ENCODE measurements at regions not wholly inside any gene's neighbourhood (a gene's known extent, or its start where the extent isn't known, plus 50 kb on each side); places are given as distances from the start of the nearest gene placed in this dataset.

DNA sequence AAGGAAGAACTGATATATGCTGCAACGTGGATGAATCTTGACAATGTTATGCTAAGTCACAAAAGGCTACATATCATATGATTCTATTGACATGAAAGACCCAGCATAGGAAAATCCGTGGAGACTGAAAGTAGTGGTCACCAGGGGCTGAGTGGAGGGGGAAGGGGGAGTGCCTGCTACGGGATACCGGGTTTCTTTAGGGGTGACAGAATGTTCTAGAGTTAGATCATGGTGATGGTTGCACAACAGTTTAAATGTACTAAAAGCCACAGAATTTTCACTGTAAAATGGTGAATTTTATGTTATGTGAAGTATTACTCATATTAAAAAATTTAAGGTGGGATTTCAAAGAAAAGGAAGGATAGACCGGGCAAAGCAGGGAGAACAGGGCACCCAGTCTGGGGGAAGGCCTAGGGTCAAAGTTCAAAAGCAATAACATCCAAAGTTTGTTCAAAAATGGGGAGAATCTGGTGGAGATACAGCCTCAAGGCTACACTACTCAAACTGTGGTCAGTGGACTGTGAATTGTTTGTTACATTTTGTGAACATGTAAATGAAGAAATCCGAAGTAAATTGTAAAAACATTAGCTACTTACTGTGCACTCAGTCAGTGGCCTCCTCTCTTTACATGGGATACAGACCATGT lies 74.2 kb upstream of the FNDC3B start:
- no peaks in the 10 kb centered on the region for H3K36me3 ChIP-seq
- DNase-seq = no peak
- no peak overlapping the region for H3K4me3 ChIP-seq
- no peak overlapping the region for H3K27ac ChIP-seq
- H3K9me3 ChIP-seq = no peaks in the 10 kb centered on the region
- TF ChIP-seq, protein P1, sequence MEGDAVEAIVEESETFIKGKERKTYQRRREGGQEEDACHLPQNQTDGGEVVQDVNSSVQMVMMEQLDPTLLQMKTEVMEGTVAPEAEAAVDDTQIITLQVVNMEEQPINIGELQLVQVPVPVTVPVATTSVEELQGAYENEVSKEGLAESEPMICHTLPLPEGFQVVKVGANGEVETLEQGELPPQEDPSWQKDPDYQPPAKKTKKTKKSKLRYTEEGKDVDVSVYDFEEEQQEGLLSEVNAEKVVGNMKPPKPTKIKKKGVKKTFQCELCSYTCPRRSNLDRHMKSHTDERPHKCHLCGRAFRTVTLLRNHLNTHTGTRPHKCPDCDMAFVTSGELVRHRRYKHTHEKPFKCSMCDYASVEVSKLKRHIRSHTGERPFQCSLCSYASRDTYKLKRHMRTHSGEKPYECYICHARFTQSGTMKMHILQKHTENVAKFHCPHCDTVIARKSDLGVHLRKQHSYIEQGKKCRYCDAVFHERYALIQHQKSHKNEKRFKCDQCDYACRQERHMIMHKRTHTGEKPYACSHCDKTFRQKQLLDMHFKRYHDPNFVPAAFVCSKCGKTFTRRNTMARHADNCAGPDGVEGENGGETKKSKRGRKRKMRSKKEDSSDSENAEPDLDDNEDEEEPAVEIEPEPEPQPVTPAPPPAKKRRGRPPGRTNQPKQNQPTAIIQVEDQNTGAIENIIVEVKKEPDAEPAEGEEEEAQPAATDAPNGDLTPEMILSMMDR (IDR thresholded peaks at IDR 0.05) = no peak
- TF ChIP-seq POLR2A (IDR thresholded peaks at IDR 0.05) = no peak
- 78 to 85% methylated on average over 6 of the region's 6 CpGs for WGBS, 2 donors
- intact Hi-C loops (cut with DNase I) = no loop called here
- peaks cover 4 to 25% (median 11%) of the 10 kb centered on the region in 3 donors for H3K4me1 ChIP-seq
- H3K27me3 ChIP-seq = no peaks in the 10 kb centered on the region

DNA sequence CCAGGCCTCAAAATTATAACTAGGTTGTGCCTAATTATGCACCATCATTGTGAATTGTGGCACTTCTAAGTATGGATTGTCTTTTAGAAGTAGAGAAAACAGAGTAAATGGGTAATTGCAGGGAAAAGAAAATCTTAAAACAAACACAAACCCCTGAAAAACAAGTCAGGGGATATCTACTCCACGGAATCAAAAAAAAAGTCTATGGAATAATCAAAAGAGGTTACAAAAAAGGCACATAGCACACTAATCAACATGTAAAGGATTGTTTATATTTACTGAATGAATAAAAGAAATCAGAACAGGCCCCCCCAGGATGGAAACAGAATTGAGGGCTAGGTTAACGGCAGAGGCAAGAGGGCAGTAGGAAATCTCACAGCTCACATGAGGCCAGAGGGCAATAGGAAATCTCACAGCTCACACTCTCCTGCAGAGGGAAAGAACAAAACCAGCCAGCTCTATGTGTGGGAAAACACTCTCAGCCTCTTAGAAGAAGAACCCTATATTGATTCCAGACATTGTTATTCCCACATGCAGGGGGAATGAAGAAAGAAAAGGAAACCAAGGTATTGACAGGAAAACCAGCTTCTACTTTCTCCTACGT lies 72.7 kb upstream of the FNDC3B start:
- H3K27me3 ChIP-seq = no peaks in the 10 kb centered on the region
- peak overlapping the region in 2 of 4 donors; percentile 48 to 69 for H3K27ac ChIP-seq
- no peak for TF ChIP-seq POLR2A (IDR thresholded peaks at IDR 0.05)
- TF ChIP-seq, protein P1 (IDR thresholded peaks at IDR 0.05) = no peak
- peak overlapping the region in 1 of 4 donors; percentile 7 for H3K4me3 ChIP-seq
- no peaks in the 10 kb centered on the region for H3K9me3 ChIP-seq
- intact Hi-C loops (cut with DNase I) = no loop called here
- 36 to 69% methylated on average over 3 of the region's 3 CpGs for WGBS, 2 donors
- DNase-seq = no peak
- no peaks in the 10 kb centered on the region for H3K36me3 ChIP-seq
- peaks cover 4 to 14% (median 11%) of the 10 kb centered on the region in 3 donors for H3K4me1 ChIP-seq

DNA sequence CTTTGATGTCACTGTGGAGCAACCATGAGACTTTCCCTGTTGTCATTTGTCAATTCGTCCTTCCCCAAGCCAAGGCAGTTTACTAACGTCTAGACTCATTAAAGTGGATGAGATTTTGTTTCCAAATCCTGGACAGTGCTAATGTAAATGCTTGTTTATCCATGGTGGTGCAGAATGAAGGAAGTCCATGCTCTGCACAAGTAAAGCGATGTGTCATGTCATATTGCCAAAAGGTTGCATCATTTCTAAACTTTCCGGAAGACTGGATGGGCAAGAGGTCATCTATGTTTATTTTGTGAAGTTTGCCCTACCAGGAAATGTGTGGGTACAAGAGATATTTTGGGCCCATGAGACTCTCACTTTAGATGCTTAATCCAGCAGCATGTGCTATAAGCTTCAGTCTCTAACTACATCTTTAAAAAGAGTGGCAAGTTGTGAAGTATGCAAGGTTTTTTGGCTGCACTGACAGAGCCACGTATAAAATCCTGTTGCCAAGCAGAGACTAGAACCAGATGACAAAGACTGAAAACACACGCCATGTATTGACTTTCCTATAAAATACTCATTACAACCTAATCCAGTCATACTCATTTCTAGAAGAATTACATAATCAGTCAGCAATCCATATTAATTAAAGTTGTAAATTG lies 72.1 kb upstream of the FNDC3B start:
- no peaks in the 10 kb centered on the region for H3K9me3 ChIP-seq
- H3K36me3 ChIP-seq = no peaks in the 10 kb centered on the region
- H3K27ac ChIP-seq = peak overlapping the region in 2 of 4 donors; percentile 48 to 69
- peaks cover 4 to 14% (median 11%) of the 10 kb centered on the region in 3 donors for H3K4me1 ChIP-seq
- H3K4me3 ChIP-seq = peak overlapping the region in 1 of 4 donors; percentile 7
- WGBS, 2 donors = 15 to 19% methylated on average over 6 of the region's 6 CpGs
- no peak for TF ChIP-seq POLR2A (IDR thresholded peaks at IDR 0.05)
- TF ChIP-seq, protein P1 (IDR thresholded peaks at IDR 0.05) = no peak
- no peak for DNase-seq
- intact Hi-C loops (cut with DNase I) = no loop called here
- no peaks in the 10 kb centered on the region for H3K27me3 ChIP-seq

DNA sequence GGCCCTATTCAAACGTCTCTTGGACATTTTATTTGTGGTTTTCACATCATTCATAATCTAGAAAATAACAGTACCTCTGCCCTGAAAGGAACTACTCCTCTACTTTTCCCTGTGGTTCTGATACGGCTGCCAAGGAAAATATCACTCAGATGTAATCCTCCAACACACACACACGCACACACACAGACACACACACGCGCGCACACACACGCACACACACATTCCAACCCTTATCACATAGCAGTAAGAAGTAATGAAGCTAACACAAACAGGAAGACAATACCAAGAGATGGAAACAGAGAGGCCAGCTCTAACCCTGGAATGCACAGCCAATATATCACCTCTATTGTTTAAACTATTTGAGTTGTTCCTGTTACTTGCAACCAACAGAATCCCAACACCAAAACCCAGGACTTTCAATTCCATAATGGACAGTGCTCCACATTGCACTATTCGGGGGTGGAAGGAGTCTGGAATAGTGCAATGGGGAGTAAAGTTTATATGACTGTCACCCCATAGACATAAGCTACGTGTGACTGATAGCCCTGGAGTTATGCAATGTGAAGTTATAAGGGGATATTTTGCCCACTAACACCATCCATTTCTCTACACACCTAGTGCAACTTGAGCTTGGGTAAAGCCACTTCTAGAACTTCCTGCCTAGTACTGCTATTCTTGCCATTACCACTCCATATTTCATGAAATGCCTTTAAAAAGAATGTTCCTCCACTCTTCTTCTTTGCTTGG lies 71.3 kb upstream of the FNDC3B start:
- Histone ChIP-seq H3K4me1 (peaks cover 4 to 14% (median 11%) of the 10 kb centered on the region in 3 donors), H3K36me3 (no peaks in the 10 kb centered on the region), H3K27me3 (no peaks in the 10 kb centered on the region), H3K9me3 (no peaks in the 10 kb centered on the region), H3K4me3 (no peak overlapping the region), H3K27ac (peak overlapping the region in 2 of 4 donors; percentile 48 to 69)
- no peak for DNase-seq
- TF ChIP-seq, protein P1 (IDR thresholded peaks at IDR 0.05) = no peak
- TF ChIP-seq POLR2A (IDR thresholded peaks at IDR 0.05) = no peak
- 64 to 80% methylated on average over 9 of the region's 9 CpGs for WGBS, 2 donors
- intact Hi-C loops (cut with DNase I) = no loop called here
